Activated T-cell treated with anti-CD3 and anti-CD28 coated beads, Interleukin-2, amount 50 U/mL, for 48 hours (primary cell): ENCODE measurements at regions not wholly inside any gene's neighbourhood (a gene's known extent, or its start where the extent isn't known, plus 50 kb on each side); places are given as distances from the start of the nearest gene placed in this dataset.

Source experiments
- DNase-seq, 2 experiments: peaks; one replicate each; pipeline ENCODE4 v3.0.0-alpha.2; 2020

GRCh38 chr2:163456953-163457743 is 278.7 kb downstream of the FIGN start:
- DNase-seq: no peak

GRCh38 chr2:163455815-163456214 is 280.0 kb downstream of the FIGN start:
- DNase-seq: no peak

- DNase-seq: no peak
Observed at GRCh38 chr2:163453920-163454319, 281.9 kb downstream of the FIGN start.

GRCh38 chr2:163441603-163442002 is 294.2 kb downstream of the FIGN start:
- no peak for DNase-seq

GRCh38 chr2:163436963-163437362 is 298.8 kb downstream of the FIGN start:
- no peak for DNase-seq

- no peak for DNase-seq
Observed at GRCh38 chr2:163428187-163428586, 307.6 kb downstream of the FIGN start.

- DNase-seq: no peak
Observed at GRCh38 chr2:163420604-163421003, 315.2 kb downstream of the FIGN start.

- DNase-seq: no peak
Observed at GRCh38 chr2:163419000-163419830, 316.6 kb downstream of the FIGN start.

GRCh38 chr2:163417596-163418337 is 318.0 kb downstream of the FIGN start:
- no peak for DNase-seq

GRCh38 chr2:163414121-163414520 is 321.7 kb downstream of the FIGN start:
- DNase-seq: no peak

- DNase-seq: no peak
Observed at GRCh38 chr2:163407296-163407695, 328.5 kb downstream of the FIGN start.

GRCh38 chr2:163405298-163405697 is 330.5 kb downstream of the FIGN start:
- DNase-seq: no peak

GRCh38 chr2:163401481-163401880 is 334.3 kb downstream of the FIGN start:
- DNase-seq: no peak

- no peak for DNase-seq
Observed at GRCh38 chr2:163397451-163397850, 338.4 kb downstream of the FIGN start.

- DNase-seq: no peak
Observed at GRCh38 chr2:163395602-163396001, 340.2 kb downstream of the FIGN start.

GRCh38 chr2:163389838-163390237 is 346.0 kb downstream of the FIGN start:
- DNase-seq: no peak

- no peak for DNase-seq
Observed at GRCh38 chr2:163375472-163375871, 360.3 kb downstream of the FIGN start.

- DNase-seq: no peak
Observed at GRCh38 chr2:163375070-163375469, 360.7 kb downstream of the FIGN start.

GRCh38 chr2:163374282-163374681 is 361.5 kb downstream of the FIGN start:
- no peak for DNase-seq

- no peak for DNase-seq
Observed at GRCh38 chr2:163373496-163373895, 362.3 kb downstream of the FIGN start.

GRCh38 chr2:163370169-163370886 is 365.5 kb downstream of the FIGN start:
- no peak for DNase-seq

- DNase-seq: no peak
Observed at GRCh38 chr2:163369111-163369510, 366.7 kb downstream of the FIGN start.

GRCh38 chr2:163368655-163369054 is 367.2 kb downstream of the FIGN start:
- no peak for DNase-seq
